ENCODE measurements at regions not wholly inside any gene's neighbourhood (a gene's known extent, or its start where the extent isn't known, plus 50 kb on each side); places are given as distances from the start of the nearest gene placed in this dataset.

- TF ChIP-seq POLR2A (IDR thresholded peaks at IDR 0.05; ENCODE audit: low read length) (no peak), GATA1 (IDR thresholded peaks at IDR 0.05; ENCODE audit: low read depth, low read length) (no peak)
Observed at GRCh38 chr9:12014488-12014887, 678.7 kb upstream of the TYRP1 start.
